ENCODE measurements at regions not wholly inside any gene's neighbourhood (a gene's known extent, or its start where the extent isn't known, plus 50 kb on each side); places are given as distances from the start of the nearest gene placed in this dataset.

DNA sequence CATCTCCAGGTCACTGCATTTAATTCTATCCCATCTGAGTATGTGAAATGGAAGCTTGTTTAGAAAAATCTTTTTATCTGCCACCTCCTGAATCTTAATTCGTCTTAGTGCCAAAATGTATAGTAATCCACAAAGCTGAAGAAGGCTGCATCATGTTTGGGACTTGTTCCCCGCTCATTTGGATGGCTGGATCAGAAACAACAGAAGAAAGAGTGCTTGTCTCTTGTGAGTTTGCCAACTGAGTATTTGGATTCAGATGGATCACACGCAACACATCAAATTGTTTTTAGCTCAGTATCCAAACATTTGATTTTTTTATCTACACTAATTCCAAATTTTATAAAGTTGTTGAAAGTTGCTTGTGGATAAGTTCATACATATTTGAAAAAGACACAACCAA lies 197.2 kb upstream of the PAPPA start:
- TF ChIP-seq, protein P1, sequence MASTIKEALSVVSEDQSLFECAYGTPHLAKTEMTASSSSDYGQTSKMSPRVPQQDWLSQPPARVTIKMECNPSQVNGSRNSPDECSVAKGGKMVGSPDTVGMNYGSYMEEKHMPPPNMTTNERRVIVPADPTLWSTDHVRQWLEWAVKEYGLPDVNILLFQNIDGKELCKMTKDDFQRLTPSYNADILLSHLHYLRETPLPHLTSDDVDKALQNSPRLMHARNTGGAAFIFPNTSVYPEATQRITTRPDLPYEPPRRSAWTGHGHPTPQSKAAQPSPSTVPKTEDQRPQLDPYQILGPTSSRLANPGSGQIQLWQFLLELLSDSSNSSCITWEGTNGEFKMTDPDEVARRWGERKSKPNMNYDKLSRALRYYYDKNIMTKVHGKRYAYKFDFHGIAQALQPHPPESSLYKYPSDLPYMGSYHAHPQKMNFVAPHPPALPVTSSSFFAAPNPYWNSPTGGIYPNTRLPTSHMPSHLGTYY (CRISPR knock-in tag; IDR thresholded peaks at IDR 0.05), result no peak
- TF ChIP-seq, protein P2, sequence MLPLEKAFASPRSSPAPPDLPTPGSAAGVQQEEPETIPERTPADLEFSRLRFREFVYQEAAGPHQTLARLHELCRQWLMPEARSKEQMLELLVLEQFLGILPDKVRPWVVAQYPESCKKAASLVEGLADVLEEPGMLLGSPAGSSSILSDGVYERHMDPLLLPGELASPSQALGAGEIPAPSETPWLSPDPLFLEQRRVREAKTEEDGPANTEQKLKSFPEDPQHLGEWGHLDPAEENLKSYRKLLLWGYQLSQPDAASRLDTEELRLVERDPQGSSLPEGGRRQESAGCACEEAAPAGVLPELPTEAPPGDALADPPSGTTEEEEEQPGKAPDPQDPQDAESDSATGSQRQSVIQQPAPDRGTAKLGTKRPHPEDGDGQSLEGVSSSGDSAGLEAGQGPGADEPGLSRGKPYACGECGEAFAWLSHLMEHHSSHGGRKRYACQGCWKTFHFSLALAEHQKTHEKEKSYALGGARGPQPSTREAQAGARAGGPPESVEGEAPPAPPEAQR (CRISPR knock-in tag; IDR thresholded peaks at IDR 0.05), result no peak
- no peak for TF ChIP-seq ZNF263 (CRISPR knock-in tag; IDR thresholded peaks at IDR 0.05; ENCODE audit: low read depth)
- TF ChIP-seq, protein P3, sequence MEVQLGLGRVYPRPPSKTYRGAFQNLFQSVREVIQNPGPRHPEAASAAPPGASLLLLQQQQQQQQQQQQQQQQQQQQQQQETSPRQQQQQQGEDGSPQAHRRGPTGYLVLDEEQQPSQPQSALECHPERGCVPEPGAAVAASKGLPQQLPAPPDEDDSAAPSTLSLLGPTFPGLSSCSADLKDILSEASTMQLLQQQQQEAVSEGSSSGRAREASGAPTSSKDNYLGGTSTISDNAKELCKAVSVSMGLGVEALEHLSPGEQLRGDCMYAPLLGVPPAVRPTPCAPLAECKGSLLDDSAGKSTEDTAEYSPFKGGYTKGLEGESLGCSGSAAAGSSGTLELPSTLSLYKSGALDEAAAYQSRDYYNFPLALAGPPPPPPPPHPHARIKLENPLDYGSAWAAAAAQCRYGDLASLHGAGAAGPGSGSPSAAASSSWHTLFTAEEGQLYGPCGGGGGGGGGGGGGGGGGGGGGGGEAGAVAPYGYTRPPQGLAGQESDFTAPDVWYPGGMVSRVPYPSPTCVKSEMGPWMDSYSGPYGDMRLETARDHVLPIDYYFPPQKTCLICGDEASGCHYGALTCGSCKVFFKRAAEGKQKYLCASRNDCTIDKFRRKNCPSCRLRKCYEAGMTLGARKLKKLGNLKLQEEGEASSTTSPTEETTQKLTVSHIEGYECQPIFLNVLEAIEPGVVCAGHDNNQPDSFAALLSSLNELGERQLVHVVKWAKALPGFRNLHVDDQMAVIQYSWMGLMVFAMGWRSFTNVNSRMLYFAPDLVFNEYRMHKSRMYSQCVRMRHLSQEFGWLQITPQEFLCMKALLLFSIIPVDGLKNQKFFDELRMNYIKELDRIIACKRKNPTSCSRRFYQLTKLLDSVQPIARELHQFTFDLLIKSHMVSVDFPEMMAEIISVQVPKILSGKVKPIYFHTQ (CRISPR knock-in tag; IDR thresholded peaks at IDR 0.05), result no peak
- DNase-seq (ENCODE audit: low spot score), result no peak
- Mint-ChIP-seq H3K27ac (no peak overlapping the region), H3K4me1 (no peaks in the 10 kb centered on the region), H3K9me3 (peaks cover 3% of the 10 kb centered on the region), H3K27me3 (ENCODE audit: low read depth) (peaks cover 3% of the 10 kb centered on the region), H3K4me3 (no peak overlapping the region), H3K36me3 (peaks cover 2% of the 10 kb centered on the region)
- POLR2A ChIA-PET, result no interaction called here
- ATAC-seq, result no peak
- CTCF ChIA-PET, result no interaction called here

DNA sequence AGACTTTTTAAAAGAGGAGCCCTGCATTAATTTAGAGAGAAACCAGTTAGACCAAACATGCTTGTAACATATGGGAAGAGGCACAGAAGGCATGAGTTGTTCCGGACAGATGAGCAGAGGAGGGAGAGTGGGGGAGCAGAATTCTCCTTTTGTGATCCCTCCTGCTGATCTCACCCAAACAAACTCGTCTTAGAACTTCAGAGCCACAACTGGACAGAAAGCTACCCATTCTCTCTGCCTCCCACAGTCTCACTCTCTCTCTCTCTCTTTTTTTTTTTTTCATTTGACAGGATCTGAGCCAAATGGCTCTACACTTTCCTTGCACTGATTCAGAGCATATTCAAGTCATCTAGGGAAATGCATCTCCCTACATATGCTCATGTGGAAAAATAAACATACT lies 196.0 kb upstream of the PAPPA start:
- H3K4me3 Mint-ChIP-seq, result no peak overlapping the region
- no peak overlapping the region for H3K27ac Mint-ChIP-seq
- no peak for ATAC-seq

DNA sequence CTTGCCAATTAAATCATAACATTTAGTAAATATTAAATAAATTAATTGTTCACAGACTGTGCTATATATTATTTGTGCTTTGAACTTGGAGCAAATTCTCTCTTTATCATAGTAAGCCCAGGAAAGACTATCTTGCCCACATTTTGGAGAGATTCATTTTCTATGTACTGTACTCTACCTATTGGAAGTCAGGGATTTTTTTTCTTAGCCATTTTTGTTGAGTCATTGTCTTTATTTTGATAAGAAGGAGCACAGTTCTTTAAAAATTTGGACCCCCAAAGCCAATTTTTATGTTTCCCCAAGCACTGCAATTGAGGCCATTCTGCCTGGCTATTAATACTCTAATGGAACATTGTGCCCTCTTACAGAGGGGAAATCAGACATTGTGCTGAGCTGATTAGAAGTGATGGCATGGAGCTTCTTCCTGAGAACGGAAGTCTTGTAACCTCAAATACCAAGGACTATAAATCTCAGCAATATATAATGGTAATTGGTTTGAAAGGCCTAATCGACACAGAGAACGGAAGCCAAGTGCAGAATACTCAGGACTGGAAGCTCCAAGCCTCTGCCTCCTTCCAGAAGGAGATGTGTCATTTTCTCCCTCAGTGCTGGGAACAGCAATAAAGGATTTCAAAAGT lies 188.8 kb upstream of the PAPPA start:
- POLR2A ChIA-PET, result no interaction called here
- H3K27ac Mint-ChIP-seq, result no peak overlapping the region
- peaks cover 42% of the 10 kb centered on the region for H3K36me3 Mint-ChIP-seq
- peaks cover 9% of the 10 kb centered on the region for H3K27me3 Mint-ChIP-seq (ENCODE audit: low read depth)
- H3K9me3 Mint-ChIP-seq, result peaks cover 68% of the 10 kb centered on the region
- H3K4me3 Mint-ChIP-seq, result no peak overlapping the region
- no peaks in the 10 kb centered on the region for H3K4me1 Mint-ChIP-seq
- CTCF ChIA-PET, result no interaction called here
- ATAC-seq (no peak), DNase-seq (ENCODE audit: low spot score) (no peak)
- TF ChIP-seq, protein P2 (CRISPR knock-in tag; IDR thresholded peaks at IDR 0.05), result no peak
- TF ChIP-seq CREB1 (CRISPR knock-in tag; IDR thresholded peaks at IDR 0.05) (no peak), TEAD4 (CRISPR knock-in tag; IDR thresholded peaks at IDR 0.05) (no peak), RORB (CRISPR knock-in tag; IDR thresholded peaks at IDR 0.05) (no peak), FOXP1 (CRISPR knock-in tag; IDR thresholded peaks at IDR 0.05; ENCODE audit: borderline replicate concordance) (no peak), OVOL2 (CRISPR knock-in tag; IDR thresholded peaks at IDR 0.05; ENCODE audit: borderline replicate concordance) (no peak)
- TF ChIP-seq, protein P4, sequence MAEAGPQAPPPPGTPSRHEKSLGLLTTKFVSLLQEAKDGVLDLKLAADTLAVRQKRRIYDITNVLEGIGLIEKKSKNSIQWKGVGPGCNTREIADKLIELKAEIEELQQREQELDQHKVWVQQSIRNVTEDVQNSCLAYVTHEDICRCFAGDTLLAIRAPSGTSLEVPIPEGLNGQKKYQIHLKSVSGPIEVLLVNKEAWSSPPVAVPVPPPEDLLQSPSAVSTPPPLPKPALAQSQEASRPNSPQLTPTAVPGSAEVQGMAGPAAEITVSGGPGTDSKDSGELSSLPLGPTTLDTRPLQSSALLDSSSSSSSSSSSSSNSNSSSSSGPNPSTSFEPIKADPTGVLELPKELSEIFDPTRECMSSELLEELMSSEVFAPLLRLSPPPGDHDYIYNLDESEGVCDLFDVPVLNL (CRISPR knock-in tag; IDR thresholded peaks at IDR 0.05; ENCODE audit: borderline replicate concordance, low read depth), result no peak

More for the DNA sequence above, 196.0 kb upstream of the PAPPA start:
- TF ChIP-seq, protein P5, sequence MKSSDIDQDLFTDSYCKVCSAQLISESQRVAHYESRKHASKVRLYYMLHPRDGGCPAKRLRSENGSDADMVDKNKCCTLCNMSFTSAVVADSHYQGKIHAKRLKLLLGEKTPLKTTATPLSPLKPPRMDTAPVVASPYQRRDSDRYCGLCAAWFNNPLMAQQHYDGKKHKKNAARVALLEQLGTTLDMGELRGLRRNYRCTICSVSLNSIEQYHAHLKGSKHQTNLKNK (CRISPR knock-in tag; IDR thresholded peaks at IDR 0.05), result no peak
- TF ChIP-seq GTF2I (CRISPR knock-in tag; conservative IDR thresholded peaks at IDR 0.05), result no peak
- no peak for TF ChIP-seq TEAD4 (CRISPR knock-in tag; IDR thresholded peaks at IDR 0.05)
- TF ChIP-seq, protein P6, sequence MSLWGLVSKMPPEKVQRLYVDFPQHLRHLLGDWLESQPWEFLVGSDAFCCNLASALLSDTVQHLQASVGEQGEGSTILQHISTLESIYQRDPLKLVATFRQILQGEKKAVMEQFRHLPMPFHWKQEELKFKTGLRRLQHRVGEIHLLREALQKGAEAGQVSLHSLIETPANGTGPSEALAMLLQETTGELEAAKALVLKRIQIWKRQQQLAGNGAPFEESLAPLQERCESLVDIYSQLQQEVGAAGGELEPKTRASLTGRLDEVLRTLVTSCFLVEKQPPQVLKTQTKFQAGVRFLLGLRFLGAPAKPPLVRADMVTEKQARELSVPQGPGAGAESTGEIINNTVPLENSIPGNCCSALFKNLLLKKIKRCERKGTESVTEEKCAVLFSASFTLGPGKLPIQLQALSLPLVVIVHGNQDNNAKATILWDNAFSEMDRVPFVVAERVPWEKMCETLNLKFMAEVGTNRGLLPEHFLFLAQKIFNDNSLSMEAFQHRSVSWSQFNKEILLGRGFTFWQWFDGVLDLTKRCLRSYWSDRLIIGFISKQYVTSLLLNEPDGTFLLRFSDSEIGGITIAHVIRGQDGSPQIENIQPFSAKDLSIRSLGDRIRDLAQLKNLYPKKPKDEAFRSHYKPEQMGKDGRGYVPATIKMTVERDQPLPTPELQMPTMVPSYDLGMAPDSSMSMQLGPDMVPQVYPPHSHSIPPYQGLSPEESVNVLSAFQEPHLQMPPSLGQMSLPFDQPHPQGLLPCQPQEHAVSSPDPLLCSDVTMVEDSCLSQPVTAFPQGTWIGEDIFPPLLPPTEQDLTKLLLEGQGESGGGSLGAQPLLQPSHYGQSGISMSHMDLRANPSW (CRISPR knock-in tag; conservative IDR thresholded peaks at IDR 0.05; ENCODE audit: low read depth), result no peak
- no peak for TF ChIP-seq JAZF1 (CRISPR knock-in tag; IDR thresholded peaks at IDR 0.05)
- TF ChIP-seq FOXJ3 (CRISPR knock-in tag; IDR thresholded peaks at IDR 0.05; ENCODE audit: borderline replicate concordance), result no peak
- no peak for TF ChIP-seq ZNF671 (CRISPR knock-in tag; IDR thresholded peaks at IDR 0.05)
- TF ChIP-seq, protein P7, sequence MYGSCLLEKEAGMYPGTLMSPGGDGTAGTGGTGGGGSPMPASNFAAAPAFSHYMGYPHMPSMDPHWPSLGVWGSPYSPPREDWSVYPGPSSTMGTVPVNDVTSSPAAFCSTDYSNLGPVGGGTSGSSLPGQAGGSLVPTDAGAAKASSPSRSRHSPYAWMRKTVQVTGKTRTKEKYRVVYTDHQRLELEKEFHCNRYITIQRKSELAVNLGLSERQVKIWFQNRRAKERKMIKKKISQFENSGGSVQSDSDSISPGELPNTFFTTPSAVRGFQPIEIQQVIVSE (CRISPR knock-in tag; IDR thresholded peaks at IDR 0.05; ENCODE audit: borderline replicate concordance), result no peak
- TF ChIP-seq ATF1 (CRISPR knock-in tag; IDR thresholded peaks at IDR 0.05), result no peak
- no peak for TF ChIP-seq HMGA2 (CRISPR knock-in tag; IDR thresholded peaks at IDR 0.05)
- TF ChIP-seq CREM (CRISPR knock-in tag; IDR thresholded peaks at IDR 0.05), result no peak
- TF ChIP-seq NFYB (CRISPR knock-in tag; conservative IDR thresholded peaks at IDR 0.05; ENCODE audit: low read depth), result no peak
- TF ChIP-seq ZNF416 (CRISPR knock-in tag; IDR thresholded peaks at IDR 0.05), result no peak
- POLR2A ChIA-PET, result no interaction called here
- peaks cover 5% of the 10 kb centered on the region for H3K27me3 Mint-ChIP-seq (ENCODE audit: low read depth)
- CTCF ChIA-PET, result no interaction called here
- DNase-seq (ENCODE audit: low spot score), result no peak
- no peaks in the 10 kb centered on the region for H3K4me1 Mint-ChIP-seq
- peaks cover 14% of the 10 kb centered on the region for H3K36me3 Mint-ChIP-seq
- H3K9me3 Mint-ChIP-seq, result peaks cover 12% of the 10 kb centered on the region
